GM12878 (cell line): ENCODE measurements at regions not wholly inside any gene's neighbourhood (a gene's known extent, or its start where the extent isn't known, plus 50 kb on each side); places are given as distances from the start of the nearest gene placed in this dataset.

Source experiments
- ATAC-seq: fragments of 200-7000 bp; cut with Tn5 transposase; 3 replicates; pipeline ENCODE4 v1.9.1; 2020; ENCODE audit warnings: mild to moderate bottlenecking, moderate library complexity
- BruUV-seq: library from RNA; stranded (reverse); fragments of 400-500 nt; replicated peaks from 2 replicates; lab custom pipeline; 2021; lab: Mats Ljungman, UMichigan
- CTCF ChIA-PET: fragments of 300-600 bp; sonication (Branson Sonifier 250); formaldehyde crosslinking; extraction: SDS; loops from one replicate; lab custom pipeline; 2021; ENCODE audit warnings: inconsistent platforms; lab: Yijun Ruan, JAX
- POLR2A ChIA-PET: fragments of 350-600 bp; formaldehyde crosslinking; extraction: SDS; loops from one replicate; lab custom pipeline; 2021; ENCODE audit warnings: inconsistent platforms; lab: Charles Lee
- RAD21 ChIA-PET: fragments of 300-600 bp; sonication (Branson Sonifier 250); formaldehyde crosslinking; loops from one replicate; lab custom pipeline; 2023; ENCODE audit warnings: antibody characterized with exemption; ENCODE audit not compliant: unreplicated experiment; lab: Charles Lee
- SMC1A ChIA-PET: fragments of 300-600 bp; sonication (Branson Sonifier 250); formaldehyde crosslinking; loops from one replicate; lab custom pipeline; 2023; ENCODE audit not compliant: unreplicated experiment, uncharacterized antibody; lab: Charles Lee
- DNase-seq: peaks from one replicate; pipeline ENCODE4 v3.0.0-alpha.2; 2011; ENCODE audit warnings: low read depth, low spot score
- FAIRE-seq: peaks from 3 replicates; lab custom pipeline; 2011; peaks lifted over from hg19 to GRCh38; lab: Jason Lieb, UNC
- H2AFZ ChIP-seq: 2 replicates; pipeline ENCODE4 v1.6.0; 2011; ENCODE audit warnings: low read depth, low read length, control low read depth; ENCODE audit not compliant: control insufficient read depth
- H3K27ac ChIP-seq: 2 replicates; pipeline ENCODE4 v1.5.1; 2011; ENCODE audit warnings: control low read depth; ENCODE audit not compliant: control insufficient read depth, insufficient read depth
- H3K27me3 ChIP-seq, 2 experiments: replicated peaks in 1 of 2; 2 replicates each; pipeline versions ENCODE4 v1.6.0 to v1.6.1; 2011; ENCODE audit warnings: low read length in 1 of 2; ENCODE audit not compliant: control insufficient read depth in 2 of 2, insufficient read depth in 2 of 2
- H3K36me3 ChIP-seq, 2 experiments: 2 replicates each; pipeline ENCODE4 v1.5.1; 2011; ENCODE audit warnings: low read length in 1 of 2; ENCODE audit not compliant: control insufficient read depth in 2 of 2, insufficient read depth in 2 of 2
- H3K4me1 ChIP-seq: 2 replicates; pipeline ENCODE4 v1.6.1; 2011; ENCODE audit warnings: mild to moderate bottlenecking, low read length, moderate library complexity, mixed read lengths; ENCODE audit not compliant: control insufficient read depth, insufficient read depth
- H3K4me2 ChIP-seq: 2 replicates; pipeline ENCODE4 v1.6.0; 2011; ENCODE audit warnings: control low read depth; ENCODE audit not compliant: control insufficient read depth, insufficient read depth
- H3K4me3 ChIP-seq: fragments of 200-600 bp; sonication (generic); 2 replicates; pipeline ENCODE4 v1.5.1; 2016
- H3K79me2 ChIP-seq: 2 replicates; pipeline ENCODE4 v1.6.0; 2011; ENCODE audit warnings: low read length; ENCODE audit not compliant: control insufficient read depth, insufficient read depth
- H3K9ac ChIP-seq: 2 replicates; pipeline ENCODE4 v1.8.0; 2011; ENCODE audit warnings: low read length, control low read depth, mixed read lengths; ENCODE audit not compliant: control insufficient read depth, insufficient read depth
- H3K9me3 ChIP-seq: replicated peaks from 3 replicates; pipeline ENCODE4 v1.5.1; 2011; ENCODE audit warnings: mild to moderate bottlenecking, low read length; ENCODE audit not compliant: control insufficient read depth, insufficient read depth
- H4K20me1 ChIP-seq: 2 replicates; pipeline ENCODE4 v1.6.0; 2011; ENCODE audit not compliant: control insufficient read depth, insufficient read depth
- CTCF ChIP-seq, 3 experiments: IDR thresholded peaks in 2 of 3; conservative IDR thresholded peaks in 1 of 3; 2 replicates each; pipeline ENCODE4 v1.5.1; 2011; ENCODE audit warnings: low read depth in 3 of 3, low read length in 3 of 3, mild to moderate bottlenecking in 3 of 3, control low read depth in 2 of 3, moderate library complexity in 2 of 3, inconsistent platforms in 1 of 3, mixed read lengths in 1 of 3; ENCODE audit not compliant: control insufficient read depth in 2 of 3, insufficient read depth in 1 of 3; ENCODE audit errors: extremely low read depth in 1 of 3
- RAD21 ChIP-seq: IDR thresholded peaks from 2 replicates; pipeline ENCODE4 v1.6.1; 2011; ENCODE audit warnings: mild to moderate bottlenecking, low read depth, low read length, moderate library complexity; ENCODE audit not compliant: insufficient read depth
- SMC3 ChIP-seq: IDR thresholded peaks from 2 replicates; pipeline ENCODE4 v1.6.1; 2011; ENCODE audit warnings: low read length, improper control_type of control experiment, borderline replicate concordance
- ZSCAN29 ChIP-seq: fragments of 450-650 bp; IDR thresholded peaks from 2 replicates; pipeline ENCODE4 v1.6.1; 2017; ENCODE audit warnings: mild to moderate bottlenecking, moderate library complexity
- WGBS: methylation state at CpG from one replicate; pipeline ENCODE4 v1.1.6; 2016; ENCODE audit warnings: low lambda C conversion rate; ENCODE audit not compliant: insufficient replicate concordance, insufficient coverage; ENCODE audit errors: missing lambda C conversion rate; 5-methylcytosine and 5-hydroxymethylcytosine counted together
- in situ Hi-C: fragments of 300-500 bp; cut with MboI; formaldehyde crosslinking; loops from 9 replicates; pipeline ENCODE4 v1.14.3; 2018; ENCODE audit warnings: mixed read lengths
- intact Hi-C: fragments of 100-400 bp; cut with micrococcal nuclease; formaldehyde crosslinking; loops from one replicate; pipeline ENCODE4 v1.14.2; 2022; ENCODE audit not compliant: unreplicated experiment
- TF ChIP-seq, protein P1 (sequence below): fragments of 450-650 bp; IDR thresholded peaks from 2 replicates; pipeline ENCODE4 v1.6.1; 2017; ENCODE audit warnings: borderline replicate concordance

- no peaks in the 10 kb centered on the region for H3K4me1 ChIP-seq
- RAD21 ChIA-PET: no interaction called here
- SMC1A ChIA-PET: no interaction called here
- H3K9ac ChIP-seq: no peak overlapping the region
- POLR2A ChIA-PET: no interaction called here
- H2AFZ ChIP-seq: no peak overlapping the region
- H4K20me1 ChIP-seq: no peaks in the 10 kb centered on the region
- intact Hi-C loops (no loop called here), in situ Hi-C loops (no loop called here)
- no peak overlapping the region for H3K4me2 ChIP-seq
- no peaks in the 10 kb centered on the region for H3K36me3 ChIP-seq
- FAIRE-seq: no peak
- no peaks in the 10 kb centered on the region for H3K9me3 ChIP-seq
- no peak overlapping the region for H3K4me3 ChIP-seq
- BruUV-seq: no TSS peak
- CTCF ChIA-PET: interaction anchor here (0.8 to 1.0 kb wide), 2 partner anchors 12 to 107 kb away, joined by 3 read pairs; no protein-coding TSS in a partner anchor
- no peaks in the 10 kb centered on the region; a peak in 1 of 4 replicates for H3K27me3 ChIP-seq
- 3% methylated on average over 3 of the region's 3 CpGs for WGBS
- ATAC-seq: no peak
- DNase-seq: no peak
- TF ChIP-seq CTCF (IDR thresholded peaks at IDR 0.05 in 2 of 3, conservative IDR thresholded peaks at IDR 0.05 in 1 of 3; ENCODE audit: control insufficient read depth in 2 of 3, extremely low read depth in 1 of 3, insufficient read depth in 1 of 3, low read depth in 3 of 3, low read length in 3 of 3) (peak; percentile 5 to 32 (median 12); a peak in 2 of 6 replicates), RAD21 (peak; percentile 42; the same call in 1 of the 2 replicates), SMC3 (0 out of 2 replicates have a peak, but pooled peaks have one; percentile 12), ZSCAN29 (no peak)
- TF ChIP-seq, protein P1, sequence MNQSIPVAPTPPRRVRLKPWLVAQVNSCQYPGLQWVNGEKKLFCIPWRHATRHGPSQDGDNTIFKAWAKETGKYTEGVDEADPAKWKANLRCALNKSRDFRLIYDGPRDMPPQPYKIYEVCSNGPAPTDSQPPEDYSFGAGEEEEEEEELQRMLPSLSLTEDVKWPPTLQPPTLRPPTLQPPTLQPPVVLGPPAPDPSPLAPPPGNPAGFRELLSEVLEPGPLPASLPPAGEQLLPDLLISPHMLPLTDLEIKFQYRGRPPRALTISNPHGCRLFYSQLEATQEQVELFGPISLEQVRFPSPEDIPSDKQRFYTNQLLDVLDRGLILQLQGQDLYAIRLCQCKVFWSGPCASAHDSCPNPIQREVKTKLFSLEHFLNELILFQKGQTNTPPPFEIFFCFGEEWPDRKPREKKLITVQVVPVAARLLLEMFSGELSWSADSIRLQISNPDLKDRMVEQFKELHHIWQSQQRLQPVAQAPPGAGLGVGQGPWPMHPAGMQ: no peak
- no peaks in the 10 kb centered on the region for H3K79me2 ChIP-seq
- H3K27ac ChIP-seq: no peak overlapping the region
Measured at GRCh38 chr5:169474226-169474625, 109.3 kb upstream of the SPDL1 start.
